Stimulated activated CD4-positive, alpha-beta T cell treated with anti-CD3 and anti-CD28 coated beads, TNF-alpha, amount 100 ng/mL, for 1 hour (primary cell): ENCODE measurements at regions not wholly inside any gene's neighbourhood (a gene's known extent, or its start where the extent isn't known, plus 50 kb on each side); places are given as distances from the start of the nearest gene placed in this dataset.
"Not testable (repeated sequence)": the region's sequence is repeated elsewhere in the genome, so short reads cannot be mapped to it uniquely, and the experiment has no call there.

Experiments
- DNase-seq, 3 donors: peaks; one replicate each; pipeline ENCODE4 v3.0.0-alpha.2; 2020; ENCODE audit warnings: low read depth in 3 of 3, low spot score in 1 of 3

DNA sequence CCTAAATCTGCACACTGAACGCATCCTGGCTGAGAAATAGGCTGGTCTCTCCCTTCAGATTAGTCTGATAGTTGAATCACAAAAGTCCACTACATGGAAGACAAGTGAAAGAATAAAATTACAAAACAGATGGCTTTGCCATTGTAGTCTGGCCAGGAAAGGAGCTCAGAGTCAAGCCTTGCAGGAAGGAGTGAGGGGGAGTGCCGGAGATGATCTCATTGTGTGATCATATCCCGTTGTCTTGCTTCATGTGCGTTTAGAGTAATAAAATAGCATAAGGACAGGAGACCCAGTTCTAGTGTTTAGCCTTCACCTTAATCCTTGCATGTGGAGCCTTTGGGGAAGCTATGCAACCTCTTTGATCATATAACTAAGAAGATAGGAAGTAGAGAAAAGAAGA, 666.7 kb upstream of the RAG2 start:
- DNase-seq: no peak

DNA sequence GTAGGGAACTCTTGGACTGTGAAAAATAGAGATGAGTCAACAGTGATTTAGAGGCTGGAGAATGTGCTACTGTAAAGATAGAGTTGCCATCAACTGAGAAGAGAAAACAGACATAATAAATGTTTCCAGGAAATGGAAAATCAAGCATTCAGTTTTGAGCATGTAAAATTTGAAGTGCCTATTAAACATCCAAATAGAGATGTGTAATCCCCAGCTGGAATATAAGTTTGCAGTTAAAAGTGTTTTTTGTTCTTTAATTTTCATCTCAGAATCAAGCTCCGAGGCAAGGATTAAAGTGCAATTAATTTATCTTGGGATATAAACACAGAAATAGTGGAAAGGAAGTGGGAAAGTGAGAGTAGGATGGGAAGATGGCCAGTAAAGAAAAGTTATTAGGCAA, 666.0 kb upstream of the RAG2 start:
- no peak for DNase-seq

GRCh38 chr11:37263467-37263866, 665.4 kb upstream of the RAG2 start:
- DNase-seq: not testable (repeated sequence)

GRCh38 chr11:37259734-37260133, 661.7 kb upstream of the RAG2 start:
- DNase-seq: no peak

- no peak for DNase-seq
These were observed 650.1 kb upstream of the RAG2 start for GRCh38 chr11:37248145-37248544.

DNA sequence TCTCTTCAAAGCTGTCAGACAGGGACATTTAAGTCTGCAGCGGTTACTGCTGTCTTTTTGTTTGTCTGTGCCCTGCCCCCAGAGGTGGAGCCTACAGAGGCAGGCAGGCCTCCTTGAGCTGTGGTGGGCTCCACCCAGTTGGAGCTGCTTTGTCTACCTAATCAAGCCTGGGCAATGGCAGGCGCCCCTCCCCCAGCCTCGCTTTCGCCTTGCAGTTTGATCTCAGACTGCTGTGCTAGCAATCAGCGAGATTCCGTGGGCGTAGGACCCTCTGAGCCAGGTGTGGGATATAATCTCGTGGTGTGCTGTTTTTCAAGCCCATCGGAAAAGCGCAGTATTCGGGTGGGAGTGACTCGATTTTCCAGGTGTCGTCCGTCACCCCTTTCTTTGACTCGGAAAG, 648.1 kb upstream of the RAG2 start:
- DNase-seq: not testable (repeated sequence)

- DNase-seq: no peak
These were observed 632.8 kb upstream of the RAG2 start for GRCh38 chr11:37230865-37231264.

GRCh38 chr11:37223962-37224361, 625.9 kb upstream of the RAG2 start:
- no peak for DNase-seq

DNA sequence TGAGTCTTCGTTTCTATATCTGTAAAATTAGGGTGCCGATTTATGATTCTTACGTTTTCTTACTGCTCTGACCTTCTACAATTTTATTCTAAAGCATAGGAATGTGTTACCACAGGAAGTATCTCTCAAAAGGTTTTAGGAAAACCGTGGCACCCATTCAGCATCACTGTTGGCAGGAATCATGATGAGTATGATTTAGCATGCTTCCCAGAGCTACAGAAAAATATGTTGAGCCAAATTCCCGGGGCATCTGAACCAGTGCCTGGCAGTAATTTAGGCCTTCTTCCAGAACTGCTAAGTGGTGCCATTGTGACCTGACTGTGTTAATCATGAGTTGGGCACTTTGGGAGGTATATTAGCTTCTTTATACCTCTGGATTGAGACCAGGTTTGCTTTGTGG, 605.0 kb upstream of the RAG2 start:
- no peak for DNase-seq

- no peak for DNase-seq
These were observed 601.0 kb upstream of the RAG2 start for GRCh38 chr11:37199082-37199481.

GRCh38 chr11:37184326-37184725, 586.3 kb upstream of the RAG2 start:
- no peak for DNase-seq

GRCh38 chr11:37182031-37182430, 584.0 kb upstream of the RAG2 start:
- no peak for DNase-seq

- no peak for DNase-seq
These were observed 579.7 kb upstream of the RAG2 start for GRCh38 chr11:37177721-37178120.

- no peak for DNase-seq
These were observed 573.4 kb upstream of the RAG2 start for GRCh38 chr11:37171451-37171850.

- DNase-seq: no peak
These were observed 572.3 kb upstream of the RAG2 start for GRCh38 chr11:37170311-37170710.

- not testable (repeated sequence) for DNase-seq
These were observed 547.4 kb upstream of the RAG2 start for GRCh38 chr11:37145434-37145833.

DNA sequence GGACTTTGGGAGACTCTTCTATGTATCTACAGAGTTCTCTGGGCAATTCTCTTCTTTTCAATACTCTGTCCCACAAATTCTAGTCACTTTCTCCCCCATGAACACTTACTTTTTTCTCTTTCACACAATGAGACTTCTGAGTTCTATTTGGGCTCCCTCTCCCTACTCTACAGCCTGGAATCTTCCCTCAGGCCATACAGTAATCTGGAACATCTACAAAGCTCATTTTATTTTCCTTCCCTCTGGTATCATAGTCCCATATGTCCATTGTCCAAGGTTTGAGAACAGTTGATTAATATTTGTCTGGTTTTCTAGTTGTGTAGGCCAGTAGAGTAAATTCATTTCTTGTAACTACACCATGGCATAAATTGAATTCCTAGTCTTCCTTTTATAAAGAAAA, 544.6 kb upstream of the RAG2 start:
- no peak for DNase-seq

DNA sequence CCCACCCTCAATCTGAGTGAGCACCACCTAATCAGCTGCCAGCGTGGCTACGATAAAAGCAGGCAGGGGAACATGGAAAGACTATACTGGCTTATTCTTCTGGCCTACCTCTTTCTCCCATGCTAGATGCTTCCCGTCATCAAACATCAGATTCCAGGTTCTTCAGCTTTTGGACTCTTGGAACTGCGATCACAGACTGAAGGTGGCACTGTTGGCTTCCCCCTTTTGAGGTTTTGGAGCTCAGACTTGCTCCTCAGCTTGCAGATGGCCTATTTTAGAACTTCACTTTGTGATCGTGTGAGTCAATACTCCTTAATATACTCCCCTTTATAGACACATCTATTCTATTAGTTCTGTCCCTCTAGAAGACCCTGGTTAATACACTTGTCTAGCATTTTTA, 543.7 kb upstream of the RAG2 start:
- no peak for DNase-seq

GRCh38 chr11:37135606-37136005, 537.6 kb upstream of the RAG2 start:
- not testable (repeated sequence) for DNase-seq

DNA sequence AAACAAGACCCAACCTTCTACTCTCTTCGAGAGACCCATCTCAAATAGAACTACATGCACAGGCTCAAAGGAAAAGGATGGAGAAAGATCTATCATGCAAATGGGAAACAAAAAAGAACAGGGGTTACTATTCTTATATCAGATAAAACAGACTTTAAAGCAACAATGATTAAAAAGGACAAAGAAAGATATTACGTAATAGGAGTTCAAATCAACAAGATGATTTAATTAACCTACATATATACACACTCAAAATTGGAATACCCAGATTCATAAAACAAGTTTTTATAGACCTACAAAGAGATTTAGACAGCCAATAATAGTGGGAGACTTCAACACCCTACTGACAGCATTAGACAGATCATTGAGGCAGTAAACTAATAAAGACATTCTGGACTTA, 536.6 kb upstream of the RAG2 start:
- no peak for DNase-seq

DNA sequence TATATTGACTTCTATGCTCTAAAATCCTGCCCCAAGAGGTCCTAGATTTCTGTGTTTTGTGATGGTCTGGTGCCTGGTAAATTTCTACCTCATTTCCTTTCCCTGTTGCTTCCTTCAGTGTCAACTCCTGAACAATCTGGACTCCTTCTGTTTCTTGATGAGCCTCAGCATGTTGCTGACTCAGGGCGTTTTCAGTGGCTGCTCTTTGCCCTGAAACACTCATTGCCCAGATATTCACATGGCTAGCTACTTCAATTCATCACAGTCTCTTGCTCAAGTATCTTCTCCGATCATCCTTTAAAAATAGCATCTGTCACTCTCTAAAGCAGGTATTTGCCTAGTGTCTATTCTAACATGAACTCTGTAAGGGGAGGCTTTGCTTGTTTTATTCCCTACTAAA, 526.3 kb upstream of the RAG2 start:
- DNase-seq: no peak

DNA sequence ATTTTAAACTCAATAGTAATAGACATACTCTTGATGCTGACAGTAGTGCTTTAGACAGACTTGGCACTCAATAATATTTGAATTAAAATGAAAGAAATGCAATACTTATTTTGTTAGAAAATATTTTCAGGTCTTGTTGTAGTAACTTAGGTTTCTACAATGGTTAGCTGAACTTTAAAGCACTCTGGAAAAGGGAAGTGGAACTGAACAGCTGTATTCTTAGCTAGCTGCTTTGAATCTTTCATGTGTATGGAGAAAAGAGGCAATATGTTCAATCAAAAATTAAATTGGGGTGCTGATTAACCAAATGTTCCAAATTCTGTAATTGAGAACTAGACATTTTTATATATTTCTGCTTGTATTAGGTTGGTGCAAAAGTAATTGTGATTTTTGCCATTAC, 517.9 kb upstream of the RAG2 start:
- DNase-seq: no peak

GRCh38 chr11:37110385-37110784, 512.3 kb upstream of the RAG2 start:
- no peak for DNase-seq

- DNase-seq: no peak
These were observed 511.2 kb upstream of the RAG2 start for GRCh38 chr11:37109286-37109585.
